GM20000 (cell line): ENCODE measurements at regions not wholly inside any gene's neighbourhood (a gene's known extent, or its start where the extent isn't known, plus 50 kb on each side); places are given as distances from the start of the nearest gene placed in this dataset.
A peak's percentile ranks its signal among the peaks of the same experiment; 100 is the strongest.

ENCODE experiments used
- DNase-seq: peaks from one replicate; pipeline ENCODE4 v3.0.0; 2012; ENCODE audit warnings: low spot score
- TF ChIP-seq, protein P1 (sequence below): IDR thresholded peaks from 2 replicates; pipeline ENCODE4 v1.5.1; 2012; ENCODE audit warnings: mild to moderate bottlenecking, control low read depth; ENCODE audit errors: extremely low read depth, missing control alignments

DNA sequence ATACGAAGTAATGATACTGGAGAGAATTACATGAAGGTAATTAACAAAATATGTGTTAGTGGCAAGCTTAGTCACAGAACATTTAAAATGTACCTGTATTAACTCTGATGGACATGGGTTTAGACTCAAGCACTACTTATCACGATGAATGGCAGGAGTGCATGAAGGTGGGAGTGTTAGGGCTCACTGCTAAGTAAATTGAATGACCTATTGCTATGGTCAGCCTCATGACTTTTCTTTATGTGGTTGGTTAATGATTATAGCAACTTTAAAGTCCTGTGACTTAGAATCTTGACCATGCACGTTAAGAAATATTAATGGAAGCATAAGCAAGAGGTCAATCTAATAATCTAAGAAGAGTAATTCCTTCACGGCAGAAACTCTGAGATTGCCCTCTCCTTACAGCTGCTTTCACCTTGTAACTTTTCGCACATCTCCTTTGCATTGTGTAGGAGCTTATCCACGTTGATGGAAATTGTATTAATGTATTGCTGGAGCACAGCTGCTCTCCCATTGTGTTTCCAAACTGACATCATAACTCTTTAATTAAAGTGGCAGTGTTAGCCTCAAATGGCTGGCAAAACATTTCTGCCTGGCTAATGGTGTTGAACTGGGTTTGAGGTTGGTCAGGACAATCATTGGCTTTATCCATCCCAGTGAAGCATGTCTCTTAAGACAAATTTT, 114.5 kb downstream of the RXFP2 start:
- DNase-seq: no peak
- TF ChIP-seq, protein P1, sequence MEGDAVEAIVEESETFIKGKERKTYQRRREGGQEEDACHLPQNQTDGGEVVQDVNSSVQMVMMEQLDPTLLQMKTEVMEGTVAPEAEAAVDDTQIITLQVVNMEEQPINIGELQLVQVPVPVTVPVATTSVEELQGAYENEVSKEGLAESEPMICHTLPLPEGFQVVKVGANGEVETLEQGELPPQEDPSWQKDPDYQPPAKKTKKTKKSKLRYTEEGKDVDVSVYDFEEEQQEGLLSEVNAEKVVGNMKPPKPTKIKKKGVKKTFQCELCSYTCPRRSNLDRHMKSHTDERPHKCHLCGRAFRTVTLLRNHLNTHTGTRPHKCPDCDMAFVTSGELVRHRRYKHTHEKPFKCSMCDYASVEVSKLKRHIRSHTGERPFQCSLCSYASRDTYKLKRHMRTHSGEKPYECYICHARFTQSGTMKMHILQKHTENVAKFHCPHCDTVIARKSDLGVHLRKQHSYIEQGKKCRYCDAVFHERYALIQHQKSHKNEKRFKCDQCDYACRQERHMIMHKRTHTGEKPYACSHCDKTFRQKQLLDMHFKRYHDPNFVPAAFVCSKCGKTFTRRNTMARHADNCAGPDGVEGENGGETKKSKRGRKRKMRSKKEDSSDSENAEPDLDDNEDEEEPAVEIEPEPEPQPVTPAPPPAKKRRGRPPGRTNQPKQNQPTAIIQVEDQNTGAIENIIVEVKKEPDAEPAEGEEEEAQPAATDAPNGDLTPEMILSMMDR: no peak

DNA sequence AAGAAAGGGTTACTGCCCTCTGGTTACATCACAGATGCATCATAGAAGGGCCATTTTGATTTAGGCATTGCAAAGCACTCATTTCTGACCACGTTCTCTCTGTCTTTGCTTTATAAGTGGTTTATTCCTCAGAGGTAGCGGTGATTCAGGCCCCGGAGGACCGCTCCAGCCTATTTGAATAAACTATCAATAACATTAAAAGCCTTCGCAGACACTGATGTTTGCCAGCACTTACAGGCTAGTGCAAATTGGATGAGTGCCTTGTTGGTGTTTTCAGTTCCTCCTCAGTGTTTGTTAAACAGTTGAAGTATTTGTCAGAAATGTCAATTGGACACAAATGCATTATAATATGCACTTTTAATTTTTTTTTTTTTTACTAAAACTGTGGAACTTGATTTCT, 120.2 kb downstream of the RXFP2 start:
- no peak for DNase-seq
- TF ChIP-seq, protein P1: no peak

DNA sequence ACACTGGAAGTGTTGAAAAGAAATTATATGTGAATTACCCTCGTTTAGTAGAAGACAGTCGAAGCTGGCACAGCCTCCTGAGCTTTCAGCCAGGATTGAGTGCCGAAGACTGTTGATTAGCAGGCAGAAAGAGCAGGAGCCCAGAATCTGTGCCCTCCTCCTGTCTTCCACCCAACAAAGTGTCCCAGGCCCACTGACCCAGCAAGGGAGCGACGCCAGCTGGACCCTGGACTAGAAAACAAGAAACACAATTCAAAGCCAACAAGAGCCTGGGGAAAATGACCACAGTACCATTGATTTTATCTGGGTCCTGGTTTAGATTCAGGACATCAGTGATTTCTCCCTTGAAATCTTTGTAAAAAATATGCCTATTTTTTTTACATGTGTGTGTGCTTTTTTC, 120.7 kb downstream of the RXFP2 start:
- DNase-seq: no peak
- TF ChIP-seq, protein P1: no peak

DNA sequence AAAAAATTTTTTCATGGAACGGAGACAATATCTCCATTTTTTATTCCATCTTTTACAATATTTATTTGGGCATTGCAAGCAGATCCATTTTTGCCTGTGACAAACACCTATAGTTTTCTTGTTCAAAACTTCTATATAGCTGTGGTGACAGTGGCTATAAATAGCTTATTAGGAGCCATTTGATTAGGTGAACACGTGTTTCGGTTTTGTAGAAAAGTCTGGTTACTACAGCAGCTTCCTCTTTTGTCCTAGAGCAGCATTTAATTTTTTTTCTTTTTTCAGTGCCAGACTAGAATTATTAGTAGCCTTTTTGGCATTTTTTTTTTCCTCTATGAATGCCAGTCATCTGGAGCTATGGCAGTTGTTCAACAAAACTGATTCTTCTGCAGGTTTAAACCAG, 123.5 kb downstream of the RXFP2 start:
- TF ChIP-seq, protein P1: no peak
- peak; percentile 24 for DNase-seq

DNA sequence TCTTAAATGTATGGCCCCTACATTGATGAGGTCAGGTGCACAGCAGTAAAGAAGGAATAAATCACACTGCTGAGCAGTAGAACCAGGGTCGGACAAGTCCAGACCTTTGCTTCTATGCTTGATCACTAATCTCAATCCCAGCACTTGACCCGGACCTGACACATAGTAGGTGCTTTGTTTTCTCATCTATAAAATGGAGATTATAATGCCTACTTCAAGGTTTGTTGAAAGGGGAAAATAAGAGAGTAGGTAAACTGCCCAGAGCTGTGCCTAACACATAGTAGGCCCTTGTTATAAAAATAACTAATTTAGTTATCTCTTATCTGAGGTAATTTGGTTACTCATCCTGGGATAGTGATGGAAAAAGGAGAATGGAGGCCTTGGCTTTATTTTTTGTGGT, 125.0 kb downstream of the RXFP2 start:
- DNase-seq: no peak
- TF ChIP-seq, protein P1: no peak

DNA sequence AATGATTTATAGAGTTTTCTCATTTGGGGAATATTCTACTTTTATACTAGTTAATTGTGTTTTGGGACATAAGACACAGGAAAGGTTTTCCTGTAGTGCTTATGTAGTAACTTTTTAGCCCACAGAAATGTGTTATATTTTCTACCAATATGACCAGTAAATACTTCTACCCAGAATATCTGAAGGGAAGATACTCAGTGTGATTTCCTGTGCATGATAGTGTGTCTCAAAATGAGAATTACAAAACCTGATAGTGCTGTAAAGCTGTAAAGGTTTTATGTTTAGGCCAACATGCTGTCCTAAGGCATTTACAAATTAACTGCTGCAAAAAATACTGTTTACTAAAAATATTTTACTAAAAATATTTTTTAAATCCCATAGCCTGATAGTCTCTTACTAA, 126.8 kb downstream of the RXFP2 start:
- DNase-seq: no peak
- TF ChIP-seq, protein P1: no peak

DNA sequence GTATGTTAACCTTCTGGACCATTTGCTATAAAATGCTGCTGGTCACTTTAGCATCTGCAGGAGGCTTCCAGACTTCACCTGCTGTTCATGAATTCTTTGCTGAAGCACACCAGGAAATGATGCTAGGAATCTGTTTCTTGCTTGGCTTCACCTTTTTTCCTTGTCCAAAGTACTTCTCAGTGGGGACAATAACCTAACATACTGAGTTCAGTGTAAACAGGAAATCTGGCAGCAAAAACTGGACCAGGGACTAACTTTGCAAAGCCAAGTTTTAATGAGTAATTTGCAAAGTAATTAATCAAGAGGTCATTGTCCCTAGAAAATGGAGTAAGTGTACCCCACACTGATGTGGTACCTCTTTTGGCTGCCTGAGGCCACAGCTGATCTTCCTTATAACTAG, 128.4 kb downstream of the RXFP2 start:
- no peak for DNase-seq
- TF ChIP-seq, protein P1: no peak
